C4-2B (cell line): ENCODE measurements at regions not wholly inside any gene's neighbourhood (a gene's known extent, or its start where the extent isn't known, plus 50 kb on each side); places are given as distances from the start of the nearest gene placed in this dataset.
"Not testable (repeated sequence)": the region's sequence is repeated elsewhere in the genome, so short reads cannot be mapped to it uniquely, and the experiment has no call there.

Source experiments
- CTCF ChIP-seq: fragments of 450-650 bp; conservative IDR thresholded peaks from 2 replicates; pipeline ENCODE4 v1.5.1; 2017; ENCODE audit warnings: mild to moderate bottlenecking
- ZFX ChIP-seq: fragments of 450-650 bp; IDR thresholded peaks from 2 replicates; pipeline ENCODE4 v1.6.1; 2017

- not testable (repeated sequence) for TF ChIP-seq CTCF, ZFX
These were observed 270.7 kb downstream of the XPNPEP1 start for GRCh38 chr10:109652612-109653011.
